NCI-H2171 (cell line): ENCODE measurements at regions not wholly inside any gene's neighbourhood (a gene's known extent, or its start where the extent isn't known, plus 50 kb on each side); places are given as distances from the start of the nearest gene placed in this dataset.

Experiments used
- DNase-seq: peaks from one replicate; lab custom pipeline; 2025; lab: John Stamatoyannopoulos, UW

DNA sequence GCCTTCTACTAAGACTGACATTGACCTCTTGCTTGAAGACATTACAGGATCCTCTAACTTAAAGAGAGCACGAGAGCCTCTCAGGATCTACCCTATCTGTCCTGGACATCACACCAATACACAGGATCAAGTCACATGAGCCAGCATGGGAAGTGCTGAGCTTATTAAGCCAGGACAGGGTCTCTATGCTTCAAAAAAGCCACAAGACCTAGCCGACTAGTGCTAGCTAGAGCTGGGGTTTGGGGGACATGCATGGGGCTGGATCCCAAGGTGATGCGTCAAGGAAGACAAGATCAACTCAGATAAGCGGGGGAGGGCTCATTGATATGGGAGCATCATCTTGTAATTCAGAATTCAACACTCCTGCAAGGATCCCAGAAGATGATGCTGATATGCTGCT is 167.2 kb upstream of the TAB2 start:
- DNase-seq: no peak

- no peak for DNase-seq
These were observed 166.6 kb upstream of the TAB2 start for GRCh38 chr6:149150801-149151398.

DNA sequence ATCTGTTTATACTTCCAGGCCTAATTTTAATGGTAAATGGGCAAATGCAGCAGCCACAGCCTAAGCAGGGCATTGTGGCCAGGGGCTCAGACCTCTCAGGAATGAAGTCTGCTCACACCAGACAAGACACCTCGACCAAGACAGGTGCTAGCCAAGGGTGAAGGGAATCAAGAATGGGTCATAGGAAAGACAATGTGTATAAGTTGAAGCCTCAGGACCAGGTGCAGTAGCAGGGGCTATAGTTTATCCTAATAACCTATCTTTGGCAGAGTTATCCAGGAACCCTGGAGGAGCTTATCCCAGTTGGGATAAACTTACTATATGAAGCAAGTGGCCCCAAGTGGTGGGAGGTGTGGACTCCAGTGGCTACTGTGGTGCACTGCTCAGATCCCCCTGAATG is 165.0 kb upstream of the TAB2 start:
- DNase-seq: no peak

DNA sequence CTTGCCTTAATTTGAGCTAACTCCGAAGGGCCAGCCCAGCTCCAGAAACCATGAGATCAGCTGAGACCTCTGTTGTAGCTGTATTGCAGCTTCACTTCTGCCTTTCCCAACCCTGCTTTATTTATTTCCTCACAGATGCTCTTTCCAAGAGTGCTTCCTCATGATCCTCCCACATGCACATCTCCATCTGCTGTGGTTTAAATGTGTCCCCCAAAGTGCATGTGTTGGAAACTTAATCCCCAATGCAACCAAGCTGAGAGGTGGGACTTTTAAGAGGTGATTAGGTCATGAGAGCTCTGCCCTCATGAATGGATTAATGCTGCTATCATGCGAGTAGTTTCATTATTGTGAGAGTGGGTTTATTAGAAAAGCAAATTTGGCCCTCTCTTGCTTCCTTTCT is 164.4 kb upstream of the TAB2 start:
- DNase-seq: peak; percentile 78

DNA sequence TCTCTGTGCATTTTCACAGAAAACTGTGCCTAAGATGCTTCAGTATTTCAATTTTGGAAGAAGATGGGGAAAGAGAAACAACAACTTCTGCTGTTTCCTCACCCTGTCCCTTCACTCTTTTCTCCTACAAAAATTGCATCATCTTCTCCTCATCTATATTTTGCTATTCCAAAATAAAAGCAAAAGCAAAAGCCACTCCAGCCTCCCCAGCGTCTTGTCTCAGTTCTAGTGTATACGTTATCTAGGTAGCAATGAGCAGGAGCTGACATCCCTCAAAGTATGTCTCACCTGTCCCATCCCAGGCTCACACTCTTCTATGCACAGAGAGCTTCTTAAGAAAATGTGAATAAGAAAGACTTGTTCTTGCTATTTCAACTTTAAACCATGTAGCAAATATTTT is 163.8 kb upstream of the TAB2 start:
- DNase-seq: no peak

DNA sequence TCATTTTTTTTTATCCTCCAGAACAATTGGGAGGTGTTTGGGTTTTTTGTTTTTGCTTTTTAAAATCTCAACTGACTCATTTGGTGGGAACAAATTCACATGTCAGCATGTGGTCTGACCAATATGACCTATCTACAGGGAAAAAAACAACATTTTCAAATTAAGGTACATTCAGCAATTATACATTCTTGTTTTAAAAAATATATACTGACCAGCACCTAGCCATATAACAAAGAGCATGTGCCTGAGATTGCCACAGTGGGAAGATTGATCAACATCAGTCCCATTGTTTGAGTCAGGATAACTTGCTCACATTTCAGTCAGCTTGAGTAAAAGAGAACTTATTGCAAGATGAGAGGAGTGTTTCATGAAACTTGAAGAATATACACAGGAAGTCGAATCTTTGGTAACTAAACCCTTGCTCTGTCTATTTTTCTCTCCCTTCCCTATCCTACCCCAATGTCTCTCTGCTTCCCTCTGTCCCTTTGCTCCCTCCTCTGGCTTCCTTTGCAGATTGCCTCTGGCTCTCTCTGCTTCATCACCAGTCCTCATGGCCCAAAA is 163.2 kb upstream of the TAB2 start:
- DNase-seq: no peak

DNA sequence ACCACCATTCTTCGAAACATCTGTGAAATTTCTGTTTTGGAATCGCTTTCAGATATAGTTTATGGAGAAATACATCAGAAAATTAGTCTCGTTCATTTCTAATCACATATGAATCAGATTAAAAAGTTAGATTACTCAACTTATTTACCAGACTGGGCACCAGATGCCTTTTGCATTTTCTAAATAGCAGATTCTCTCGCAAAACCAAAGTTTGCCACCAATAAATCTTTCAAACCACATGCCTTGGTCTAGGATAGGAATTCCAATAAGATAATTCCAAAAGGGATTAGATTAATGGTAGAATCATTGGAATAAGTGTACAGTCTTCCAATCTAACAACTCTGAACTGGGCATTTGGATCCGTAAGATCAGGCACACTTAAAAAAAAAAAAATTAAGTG is 160.4 kb upstream of the TAB2 start:
- DNase-seq: no peak

DNA sequence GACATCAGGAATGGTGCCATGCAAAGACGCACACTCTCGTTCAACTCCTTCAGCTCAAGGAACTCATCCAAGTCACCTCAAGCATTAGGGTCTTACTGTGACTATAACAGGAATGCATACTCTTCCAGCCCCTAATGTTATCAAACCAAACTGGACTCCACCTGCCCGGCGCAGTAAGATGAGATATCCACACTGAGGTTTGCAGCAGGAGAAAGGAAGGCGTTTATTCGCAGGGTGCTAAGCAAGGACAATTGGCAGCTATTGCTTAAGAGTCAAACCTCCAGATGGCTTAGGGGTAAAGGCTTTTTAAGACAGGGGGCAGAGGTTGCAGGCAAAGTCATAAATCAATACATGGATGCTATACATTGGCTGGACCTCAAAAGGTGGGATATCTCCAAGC is 159.4 kb upstream of the TAB2 start:
- no peak for DNase-seq

DNA sequence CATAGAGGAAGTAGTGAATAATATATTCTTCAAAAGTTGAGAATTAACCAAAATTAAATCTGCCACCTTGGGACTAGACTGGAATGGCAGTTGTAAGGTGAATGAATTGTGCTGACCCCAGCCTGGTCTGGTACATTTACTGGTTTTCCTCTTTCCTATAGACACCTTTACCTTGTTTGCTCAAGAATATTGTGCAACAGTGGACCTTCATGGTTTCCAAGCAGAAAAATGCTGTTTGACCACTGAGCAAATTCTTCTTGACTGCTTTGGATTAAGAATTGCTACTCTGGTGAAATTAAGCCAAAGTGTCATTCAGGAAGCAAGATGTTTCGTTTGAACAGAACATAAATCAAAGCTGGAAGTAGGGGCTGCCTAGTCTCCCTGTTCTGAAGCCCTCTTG is 156.6 kb upstream of the TAB2 start:
- DNase-seq: no peak

- DNase-seq: no peak
These were observed 154.6 kb upstream of the TAB2 start for GRCh38 chr6:149162924-149163323.

GRCh38 chr6:149164199-149164750 is 153.2 kb upstream of the TAB2 start:
- no peak for DNase-seq

GRCh38 chr6:149166336-149166735 is 151.2 kb upstream of the TAB2 start:
- no peak for DNase-seq

DNA sequence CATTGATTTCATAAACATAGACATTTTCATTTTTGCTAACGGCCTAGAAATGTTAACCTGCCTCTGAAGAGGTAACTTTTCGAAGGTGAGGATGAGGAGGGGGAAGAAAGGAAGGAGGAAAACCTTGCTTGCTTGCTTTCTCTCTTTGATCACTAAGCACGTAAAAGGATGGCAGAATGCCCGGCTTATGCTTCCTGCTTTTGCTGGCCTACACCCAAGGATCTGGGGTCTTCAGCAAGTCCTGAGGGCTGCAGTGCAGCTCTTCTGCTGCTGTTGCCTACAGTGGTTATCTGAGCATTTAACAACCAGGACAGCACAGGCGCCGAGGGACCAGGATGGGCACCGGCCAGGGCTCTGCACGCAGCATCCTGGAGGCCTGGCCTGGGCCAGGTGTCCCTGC is 150.8 kb upstream of the TAB2 start:
- DNase-seq: no peak

DNA sequence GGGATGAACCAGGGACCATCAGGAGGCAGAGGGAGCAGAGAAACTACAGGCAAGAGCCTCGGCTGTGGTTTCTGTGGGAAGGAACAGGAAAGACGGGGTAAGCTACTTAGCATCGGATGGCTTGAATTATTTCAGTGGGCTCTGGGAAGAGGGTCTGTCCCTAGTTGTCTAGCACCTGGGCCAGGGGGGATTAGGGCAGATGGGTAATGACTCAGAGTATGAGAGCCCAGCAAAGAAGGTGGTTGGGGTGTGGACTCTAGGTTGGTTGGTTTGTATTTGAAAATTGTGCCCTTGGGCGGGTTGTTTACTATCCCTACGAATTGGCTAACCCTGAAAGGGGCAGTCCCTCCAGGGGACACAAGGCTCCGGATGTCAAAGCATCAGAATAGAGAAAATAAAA is 148.5 kb upstream of the TAB2 start:
- no peak for DNase-seq

- DNase-seq: no peak
These were observed 147.6 kb upstream of the TAB2 start for GRCh38 chr6:149169761-149170511.

- peak; percentile 12 for DNase-seq
These were observed 146.7 kb upstream of the TAB2 start for GRCh38 chr6:149170564-149171452.

DNA sequence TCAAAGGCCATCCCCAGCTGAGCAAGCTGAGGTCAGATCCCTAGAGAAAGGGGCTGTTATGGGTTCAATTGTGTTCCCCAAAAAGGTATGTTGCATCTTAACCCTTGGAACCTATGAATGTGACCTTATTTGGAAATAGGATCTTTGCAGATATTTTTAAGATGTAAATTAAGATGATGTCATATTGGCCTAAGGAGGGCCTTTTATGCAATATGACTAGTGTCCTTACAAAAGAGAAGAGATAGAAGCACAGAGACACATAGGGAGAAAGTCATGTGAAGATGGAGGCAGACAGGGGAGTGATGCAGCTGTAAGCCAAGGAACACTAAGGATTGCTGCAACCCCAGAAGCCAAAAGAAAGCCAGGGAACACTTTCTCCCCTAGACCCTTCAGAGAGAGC is 144.3 kb upstream of the TAB2 start:
- no peak for DNase-seq

DNA sequence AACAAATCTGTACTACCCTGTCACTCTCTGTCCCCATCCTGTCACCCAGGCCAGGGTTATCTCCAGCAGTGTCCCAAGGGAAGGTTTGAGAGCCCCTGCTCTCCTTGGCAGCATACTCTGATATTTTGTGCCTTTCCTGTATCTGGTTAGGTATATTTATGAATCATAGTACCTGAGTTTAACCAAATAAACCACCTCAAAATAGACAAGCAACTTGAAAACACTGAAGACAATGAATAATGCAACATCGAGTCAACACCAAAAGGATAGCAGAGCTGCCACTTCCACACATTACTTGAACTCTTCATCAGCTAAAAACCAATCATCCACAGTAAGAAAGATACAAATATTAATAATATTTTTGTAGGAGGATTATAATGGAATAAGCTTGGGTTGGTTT is 142.6 kb upstream of the TAB2 start:
- no peak for DNase-seq

DNA sequence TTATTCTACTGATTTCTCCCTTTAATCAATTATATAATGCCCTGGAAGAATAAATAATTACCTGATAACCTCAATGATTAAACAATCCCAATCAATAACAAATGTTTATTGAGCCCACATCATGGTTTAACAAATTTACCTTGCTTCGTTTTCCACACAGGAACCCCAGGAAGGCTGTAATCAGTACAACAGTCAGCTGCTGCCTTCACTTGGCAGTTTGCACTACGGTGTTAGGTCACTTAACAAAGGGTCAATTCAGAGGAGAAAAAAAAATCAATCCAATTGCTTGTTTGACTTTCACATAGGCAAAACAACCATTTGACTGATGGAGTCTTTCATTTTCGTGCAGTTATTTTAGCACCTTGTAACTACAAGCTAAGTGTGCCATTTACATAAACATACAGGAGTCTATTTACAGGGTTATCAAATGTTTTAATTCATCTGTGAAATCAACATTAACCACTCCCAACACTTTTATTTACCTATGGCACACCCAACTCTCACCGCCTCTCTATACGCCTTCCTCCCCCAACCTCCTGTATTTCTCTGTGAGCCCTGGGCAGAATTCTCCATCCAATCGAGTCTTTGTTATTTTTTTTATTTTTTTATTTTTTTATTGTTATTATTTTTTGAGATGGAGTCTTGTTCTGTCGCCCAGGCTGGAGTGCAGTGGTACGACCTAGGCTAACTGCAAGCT is 140.4 kb upstream of the TAB2 start:
- no peak for DNase-seq

DNA sequence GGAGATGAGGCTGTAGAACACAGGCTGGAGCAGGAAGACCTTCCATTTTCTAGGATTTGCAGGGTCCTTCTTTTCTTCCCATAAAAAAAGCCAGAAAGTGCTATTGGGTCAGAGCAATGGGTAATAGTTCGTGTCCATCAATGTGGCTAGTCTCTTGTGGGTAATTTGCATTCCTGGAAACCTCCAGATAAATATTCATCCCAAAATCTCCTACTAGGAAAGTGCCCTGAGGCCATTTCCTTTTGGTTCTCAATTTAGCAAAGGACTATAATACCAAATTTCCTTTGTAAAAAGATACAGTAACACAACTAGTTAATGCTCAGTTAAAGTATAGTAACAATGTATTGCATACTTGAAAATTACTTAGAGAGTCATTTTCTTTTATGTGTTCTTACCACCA is 138.1 kb upstream of the TAB2 start:
- no peak for DNase-seq

- no peak for DNase-seq
These were observed 136.2 kb upstream of the TAB2 start for GRCh38 chr6:149181304-149181703.

GRCh38 chr6:149182262-149182661 is 135.2 kb upstream of the TAB2 start:
- no peak for DNase-seq
